Fibroblast of skin of back (primary cell): ENCODE measurements at regions not wholly inside any gene's neighbourhood (a gene's known extent, or its start where the extent isn't known, plus 50 kb on each side); places are given as distances from the start of the nearest gene placed in this dataset.
"Not testable (repeated sequence)": the region's sequence is repeated elsewhere in the genome, so short reads cannot be mapped to it uniquely, and the experiment has no call there.

Source experiments
- DNase-seq: peaks from one replicate; pipeline ENCODE4 v3.0.0-alpha.2; 2013

DNA sequence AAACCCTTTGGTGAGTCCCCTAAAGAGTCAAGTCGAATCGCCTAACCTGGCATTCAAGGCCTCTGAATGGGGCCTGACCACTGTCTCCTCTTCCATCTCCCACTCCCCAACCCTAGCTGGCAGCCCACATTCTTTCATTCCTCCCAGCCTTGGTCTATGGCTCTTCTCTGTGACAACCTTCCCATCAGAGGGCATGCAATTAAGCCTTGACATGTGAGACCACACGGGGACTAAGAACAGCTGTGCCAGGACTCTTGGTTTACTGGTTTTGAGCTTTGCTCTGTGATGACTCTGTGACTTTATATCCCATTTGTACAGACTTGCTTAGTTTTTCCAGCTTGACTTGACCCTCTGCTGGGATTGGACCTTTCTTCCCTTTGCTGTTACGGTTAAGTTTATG lies 116.6 kb downstream of the BUB3 start:
- DNase-seq, result no peak

DNA sequence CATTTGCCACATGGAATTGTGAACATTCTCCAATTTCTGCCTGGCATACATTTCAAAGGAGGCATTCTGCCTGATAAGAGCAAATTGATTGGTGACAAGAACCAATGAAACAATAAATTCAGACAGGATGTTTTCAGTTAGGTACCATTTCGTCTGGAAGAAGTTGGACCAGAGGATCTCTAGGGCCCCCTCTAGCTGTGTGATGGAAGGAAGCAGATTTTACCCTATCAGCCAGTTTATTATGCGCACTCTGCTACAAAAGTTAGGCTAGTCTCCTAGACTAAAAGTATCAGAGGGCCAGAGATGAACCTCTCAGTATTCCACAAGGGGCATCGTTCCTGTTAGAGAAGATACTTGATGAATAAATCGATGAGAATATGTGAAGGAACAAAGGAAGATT lies 118.0 kb downstream of the BUB3 start:
- no peak for DNase-seq

DNA sequence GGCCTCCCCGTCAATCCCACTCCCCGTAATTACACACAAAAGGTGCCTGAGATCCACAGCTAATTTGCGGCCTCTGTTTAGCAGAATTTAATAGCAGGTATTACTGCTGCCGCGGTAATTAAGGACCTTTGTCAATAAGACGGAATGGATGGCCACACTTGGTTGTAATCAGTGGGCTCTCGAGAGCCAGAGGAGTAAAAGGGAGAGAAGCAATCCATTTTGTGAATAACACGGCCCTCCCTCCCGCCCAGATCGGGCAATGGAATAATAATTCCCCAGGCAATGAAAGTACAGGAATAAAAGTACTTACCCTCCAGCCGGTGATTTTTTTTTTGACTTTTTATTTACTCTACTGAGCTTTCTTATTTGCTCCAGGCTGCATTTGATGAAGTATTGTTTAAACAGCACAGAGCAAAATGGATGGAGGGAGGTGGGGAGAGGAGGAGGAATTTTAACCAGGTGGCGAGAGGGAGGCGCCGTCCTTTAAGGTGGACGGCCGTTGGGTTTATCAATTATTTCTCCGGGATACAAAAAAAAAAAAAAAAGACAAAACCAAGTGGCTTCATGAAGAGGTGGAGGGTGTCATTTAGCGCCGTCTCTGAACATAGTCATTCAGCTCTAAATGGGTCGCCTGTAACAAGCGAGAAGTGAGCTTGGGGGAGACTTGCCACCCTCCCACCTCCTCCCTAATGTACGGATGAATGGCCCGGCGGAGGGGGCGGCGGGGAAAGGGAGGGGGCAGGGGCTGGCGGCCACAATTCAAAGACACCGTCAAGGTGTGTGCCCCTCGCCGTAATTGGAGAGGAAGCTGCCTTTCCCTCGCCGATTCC lies 120.3 kb downstream of the BUB3 start:
- DNase-seq, result no peak

DNA sequence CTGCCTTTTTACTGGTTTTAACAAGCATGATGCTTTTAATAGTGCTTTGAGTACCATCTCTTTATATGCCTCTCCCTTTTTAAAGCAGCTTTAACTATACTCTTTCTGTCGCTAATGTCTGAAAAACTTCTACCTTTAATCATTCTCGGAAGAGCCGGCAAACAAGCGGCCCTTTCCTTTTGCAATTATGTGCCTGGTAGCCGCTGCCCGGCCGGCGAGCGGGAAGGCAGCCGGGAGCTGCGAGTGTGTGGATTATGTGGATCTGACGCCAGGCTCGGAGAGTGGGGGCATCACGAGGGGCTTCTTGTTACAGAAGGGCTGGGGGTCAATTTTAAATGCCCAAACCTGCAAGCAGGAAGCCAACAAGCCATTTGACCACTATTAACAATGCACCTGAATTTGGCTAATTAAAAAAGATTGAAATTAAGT lies 120.9 kb downstream of the BUB3 start:
- no peak for DNase-seq

DNA sequence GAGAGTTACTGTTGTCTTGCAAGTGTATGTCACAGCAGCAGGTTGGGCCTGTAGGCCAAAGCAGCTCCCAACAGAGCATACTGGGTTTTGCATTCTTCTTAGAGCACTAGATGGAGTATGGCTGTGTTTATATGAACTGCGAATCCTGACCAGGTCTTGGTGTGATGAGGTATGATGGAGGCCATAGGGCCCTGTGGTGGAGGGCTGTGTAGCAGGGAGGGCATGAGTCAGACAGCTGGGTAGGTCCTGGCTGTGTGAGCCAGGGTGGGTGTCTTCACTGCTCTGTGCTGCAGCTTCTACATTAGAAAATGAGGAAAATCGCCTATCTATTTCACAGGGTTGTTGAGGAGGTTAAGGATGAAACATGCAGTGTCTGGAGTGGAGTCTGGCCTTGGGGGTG lies 124.2 kb downstream of the BUB3 start:
- DNase-seq, result no peak

DNA sequence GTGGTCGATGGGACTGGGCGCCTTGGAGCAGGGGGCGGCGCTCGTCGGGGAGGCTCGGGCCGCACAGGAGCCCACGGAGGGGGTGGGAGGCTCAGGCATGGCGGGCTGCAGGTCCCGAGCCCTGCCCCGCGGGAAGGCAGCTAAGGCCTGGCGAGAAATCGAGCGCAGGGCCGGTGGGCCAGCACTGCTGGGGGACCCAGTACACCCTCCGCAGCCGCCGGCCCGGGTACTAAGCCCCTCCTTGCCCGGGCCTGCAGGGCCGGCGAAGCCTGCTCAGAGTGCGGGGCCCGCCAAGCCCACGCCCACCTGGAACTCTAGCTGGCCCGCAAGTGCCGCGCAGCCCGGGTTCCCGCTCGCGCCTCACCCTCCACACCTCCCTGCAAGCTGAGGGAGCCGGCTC lies 129.2 kb downstream of the BUB3 start:
- not testable (repeated sequence) for DNase-seq

DNA sequence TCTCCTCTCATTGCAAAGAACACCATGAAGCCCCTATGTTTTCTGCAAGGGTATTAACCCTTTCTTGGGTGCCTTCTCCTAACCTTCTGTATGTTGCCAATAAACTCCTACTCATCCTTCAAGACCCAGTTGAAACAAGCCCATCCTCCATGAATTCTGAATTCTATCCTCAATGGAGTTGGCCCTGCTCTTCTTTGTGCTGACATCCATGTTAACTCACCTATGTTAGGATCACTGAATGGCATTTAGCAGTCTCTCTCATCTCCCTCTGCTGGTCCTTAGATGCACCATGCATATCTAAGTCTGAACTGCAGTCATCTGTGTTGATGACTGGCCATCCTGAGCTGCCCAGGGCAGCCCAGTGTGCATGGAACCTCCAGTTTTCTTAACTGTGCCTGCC lies 129.8 kb downstream of the BUB3 start:
- DNase-seq, result no peak

DNA sequence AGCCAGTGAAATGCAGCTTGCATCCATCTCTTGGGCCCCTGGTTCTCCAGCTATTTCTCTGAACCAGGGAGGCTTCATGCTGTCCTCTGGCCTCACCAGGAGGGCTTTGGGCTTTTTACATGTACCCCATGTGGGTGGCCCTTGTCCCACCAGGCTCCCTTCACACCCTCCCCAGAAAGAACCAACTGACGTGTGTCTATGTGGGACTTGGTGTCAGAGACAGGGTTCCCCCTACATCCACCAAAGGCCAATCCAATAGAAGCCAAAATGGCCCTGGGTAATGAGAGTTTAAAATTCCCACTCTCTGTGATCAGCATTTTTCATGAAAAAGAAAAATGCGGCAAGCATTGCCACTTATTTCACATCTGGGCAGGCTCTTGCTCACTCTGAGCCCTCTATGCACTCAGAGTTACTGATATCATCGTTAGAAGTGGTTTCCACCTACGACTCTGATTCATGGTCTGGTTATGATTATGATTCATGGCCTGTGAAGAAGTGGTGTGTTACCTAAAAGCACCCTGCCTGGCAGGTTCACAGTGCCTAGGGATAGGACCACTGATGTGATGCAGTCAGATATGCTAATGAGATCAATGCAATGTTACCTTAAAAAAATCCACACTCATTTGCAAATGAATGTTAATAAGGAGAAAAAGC lies 133.5 kb downstream of the BUB3 start:
- DNase-seq, result no peak

DNA sequence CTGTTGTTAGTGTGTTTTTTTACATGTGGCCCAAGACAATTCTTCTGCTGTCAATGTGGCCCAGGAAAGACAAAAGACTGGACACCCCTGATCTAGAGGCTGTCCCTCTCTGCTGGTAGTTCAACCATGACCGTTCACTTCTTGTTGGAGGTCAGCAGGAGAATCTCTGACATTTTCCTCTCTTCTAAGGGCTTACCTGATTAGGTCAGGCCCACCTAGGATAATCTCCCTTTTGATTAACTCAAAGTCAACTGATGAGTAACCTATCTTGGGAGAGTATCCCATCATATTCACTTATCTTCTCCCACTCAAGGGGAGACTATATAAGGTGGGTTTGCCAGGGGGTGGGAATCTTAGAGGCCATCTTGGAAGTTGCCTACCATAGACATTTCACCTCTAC lies 135.2 kb downstream of the BUB3 start:
- no peak for DNase-seq

DNA sequence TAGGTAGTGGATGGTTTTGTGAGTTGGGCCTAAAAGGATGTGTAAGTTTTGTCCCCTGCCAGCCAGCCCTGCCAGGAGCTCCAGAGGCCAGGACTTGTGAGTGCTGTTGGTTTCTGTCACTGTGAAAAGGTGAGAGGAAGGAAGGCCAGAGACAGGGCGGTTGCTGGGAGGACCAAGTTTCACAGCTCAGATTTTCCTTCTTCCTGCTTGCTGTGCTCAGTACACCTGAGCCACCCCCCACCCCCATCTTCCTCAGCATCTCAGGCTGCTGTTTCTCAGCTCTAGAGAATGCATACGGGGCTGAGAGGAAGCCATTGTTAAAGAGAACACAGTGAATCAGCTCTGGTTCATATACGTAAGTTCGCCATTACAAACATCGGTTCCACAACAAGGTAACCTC lies 139.9 kb downstream of the BUB3 start:
- DNase-seq, result no peak

DNA sequence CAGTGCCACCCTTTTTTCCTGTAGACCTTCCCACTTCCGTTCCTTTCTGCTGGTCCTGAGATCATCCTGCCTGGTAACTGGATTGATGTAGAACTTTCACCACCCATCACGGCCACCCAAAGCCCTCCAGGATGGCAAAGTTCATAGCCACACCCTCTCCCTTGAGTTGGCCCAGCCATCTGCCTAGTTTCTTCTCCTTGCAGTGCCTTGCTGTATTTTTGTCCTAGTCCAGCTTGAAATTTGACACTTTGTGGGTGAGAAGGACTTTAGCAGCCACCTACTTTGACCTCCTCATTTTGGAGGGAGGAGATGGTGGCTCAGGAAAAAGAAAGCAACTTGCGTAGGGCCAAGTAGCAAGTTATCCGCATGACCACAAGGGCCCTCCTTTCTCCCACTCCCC lies 140.7 kb downstream of the BUB3 start:
- no peak for DNase-seq

DNA sequence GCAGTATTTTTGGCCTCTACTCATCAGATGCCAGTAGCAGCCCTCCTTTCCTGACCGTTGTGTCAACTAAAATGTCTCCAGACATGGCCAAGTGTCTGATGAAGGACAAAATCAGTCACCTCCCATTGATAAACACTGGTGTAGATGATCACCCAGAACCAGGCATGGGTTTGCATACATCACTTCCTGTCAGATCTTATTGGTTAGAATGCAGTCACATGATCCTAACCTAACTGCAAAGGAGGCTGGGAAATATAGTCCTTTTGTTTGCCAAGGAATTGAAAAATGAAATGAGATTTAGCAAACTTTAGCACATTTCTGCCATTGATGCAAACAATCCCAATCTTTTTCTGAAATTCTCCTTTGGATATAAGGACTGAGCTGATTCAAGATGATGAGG lies 141.4 kb downstream of the BUB3 start:
- no peak for DNase-seq

DNA sequence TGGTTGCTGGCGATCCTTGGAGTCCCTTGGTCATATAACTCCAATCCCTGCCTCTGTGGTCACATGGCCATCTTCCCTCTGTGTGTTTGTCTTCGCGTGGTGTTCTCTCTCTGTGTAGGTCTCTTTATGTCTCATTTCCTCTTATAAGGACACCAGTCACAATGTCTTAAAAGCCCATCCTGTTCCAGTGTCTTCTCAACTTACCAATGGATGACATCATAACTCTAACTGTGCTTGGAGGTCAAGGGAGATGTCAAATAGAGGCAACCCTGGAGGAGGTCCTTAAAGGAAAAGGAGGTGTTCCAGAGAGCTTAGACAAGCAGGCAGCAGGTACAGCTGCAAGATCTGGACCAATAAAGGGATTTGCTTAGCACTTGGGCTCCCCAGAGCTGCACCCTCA lies 143.0 kb downstream of the BUB3 start:
- no peak for DNase-seq

DNA sequence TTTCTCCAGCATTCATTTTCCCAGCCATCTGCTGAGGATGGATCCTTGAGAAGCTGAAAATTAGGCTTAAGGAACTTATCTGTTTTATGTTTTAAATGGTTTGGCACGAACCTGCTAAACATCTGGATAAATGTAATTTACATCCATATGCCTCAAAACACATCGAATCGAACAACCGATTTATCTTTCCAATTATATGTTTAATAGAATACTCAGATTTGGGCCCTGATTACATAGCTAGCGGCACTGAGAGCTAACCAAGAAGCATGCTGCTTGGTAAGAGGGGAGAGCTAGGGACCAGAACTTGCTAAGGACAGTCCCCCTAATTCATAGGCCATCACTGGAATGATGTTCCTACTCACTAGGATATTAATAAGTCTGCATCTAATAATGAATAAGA lies 144.4 kb downstream of the BUB3 start:
- DNase-seq, result no peak

DNA sequence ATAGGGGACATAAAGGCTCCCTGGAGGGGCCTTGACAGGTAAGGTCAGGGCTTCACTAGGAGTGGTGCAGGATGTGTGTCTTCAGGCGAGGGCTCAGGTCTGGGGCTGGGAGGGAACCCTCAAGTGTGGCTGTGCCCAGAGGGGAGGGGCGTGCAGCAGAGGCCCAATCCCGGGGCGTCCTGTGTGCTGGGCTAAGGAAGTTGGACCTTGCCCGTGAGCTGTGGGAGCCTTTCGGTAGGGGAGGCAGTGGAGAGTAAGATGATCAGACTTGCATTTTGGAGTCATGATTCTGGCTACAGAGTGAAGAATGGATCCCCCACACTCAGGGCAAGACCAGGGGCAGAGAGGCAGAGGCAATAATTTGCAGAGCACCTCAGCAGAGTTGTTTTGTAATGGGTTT lies 145.4 kb downstream of the BUB3 start:
- DNase-seq, result no peak

DNA sequence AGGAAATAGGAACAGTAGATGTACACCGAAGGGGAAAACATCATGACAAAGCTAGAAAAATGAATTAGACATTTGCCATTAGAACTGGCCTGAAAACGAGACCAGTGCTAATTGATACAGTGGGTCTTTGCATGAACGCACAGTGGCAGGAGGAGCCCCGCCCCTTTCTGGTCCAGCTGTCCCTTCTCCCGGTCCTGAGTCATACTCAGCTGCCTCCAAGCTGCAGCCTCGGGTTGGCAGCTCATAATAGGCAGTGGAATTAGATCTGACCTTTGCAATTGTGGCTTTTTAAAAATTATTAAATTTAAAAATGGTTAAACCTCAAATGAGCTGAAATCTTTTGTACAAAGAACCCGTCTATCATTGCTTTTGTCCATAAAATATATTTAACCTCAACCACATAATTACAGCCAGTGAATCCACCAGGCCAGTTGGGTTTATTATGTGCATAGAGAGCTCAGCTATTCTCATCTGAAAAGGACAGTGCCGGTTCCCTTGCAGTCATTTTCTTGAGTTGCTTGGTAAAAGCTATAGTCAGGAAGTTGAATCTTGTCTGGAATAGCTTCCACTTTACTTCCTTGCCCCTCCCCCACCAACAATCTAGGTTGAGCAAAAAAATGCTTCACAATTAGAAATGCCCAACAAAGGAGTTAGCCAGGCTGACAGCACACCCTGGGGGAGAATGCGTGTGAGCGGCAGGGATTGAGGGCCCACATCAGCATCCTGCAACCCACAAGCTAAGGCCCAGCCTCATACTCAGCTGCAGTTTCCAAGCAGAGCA lies 147.1 kb downstream of the BUB3 start:
- DNase-seq, result peak; percentile 8

DNA sequence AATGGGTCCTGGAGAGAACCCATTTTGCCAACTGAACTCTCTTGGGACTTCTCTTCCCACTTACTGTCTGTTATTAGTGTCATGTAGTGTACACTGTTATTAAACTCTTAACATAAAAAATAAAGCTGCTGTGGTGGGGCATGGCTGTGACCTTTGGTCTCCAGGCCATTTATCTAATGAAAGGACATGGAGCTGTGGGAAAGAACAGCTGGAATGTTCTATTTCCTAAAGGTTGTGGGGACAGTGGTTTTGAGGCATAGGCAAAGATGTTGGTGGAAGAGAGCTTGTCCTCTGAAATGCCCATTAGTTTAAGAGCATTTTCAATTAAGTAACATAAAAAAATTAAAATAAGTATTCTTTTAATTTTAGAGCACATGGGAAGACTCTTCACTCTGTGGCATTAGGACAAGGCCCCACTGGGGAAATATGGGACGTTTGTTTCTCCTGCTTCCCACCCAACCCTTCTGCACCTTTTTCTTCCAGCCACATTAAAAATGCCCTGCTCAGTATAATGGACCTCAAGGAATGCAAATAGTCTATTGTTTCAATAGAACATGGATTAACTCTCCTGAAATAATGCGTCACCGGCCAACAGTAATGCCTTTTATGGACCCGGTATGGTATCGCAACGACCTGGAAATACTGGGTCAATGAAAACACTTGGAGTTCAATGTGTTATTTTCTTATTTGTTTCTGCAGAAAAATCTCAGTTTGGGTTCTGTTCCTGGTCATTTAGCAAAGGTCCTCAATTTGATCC lies 149.6 kb downstream of the BUB3 start:
- DNase-seq, result no peak

DNA sequence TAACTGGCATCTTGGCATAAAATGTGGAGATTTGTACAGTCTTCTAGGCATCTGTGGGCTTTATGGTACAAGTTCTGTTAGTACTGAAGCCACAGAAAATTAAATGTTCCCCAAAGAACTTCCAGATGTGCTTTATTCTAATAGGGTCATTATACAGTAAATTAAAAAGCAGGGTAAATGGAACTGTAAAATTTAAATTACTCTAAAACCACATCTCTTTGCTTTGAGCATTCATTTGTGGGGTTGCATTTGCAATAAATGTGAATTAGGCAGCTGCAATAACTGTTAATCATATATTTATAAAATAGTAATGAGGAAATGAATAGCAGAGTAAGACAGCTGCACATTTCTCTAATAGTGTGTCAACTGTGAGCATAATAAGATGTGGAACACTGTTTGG lies 151.5 kb downstream of the BUB3 start:
- DNase-seq, result no peak

DNA sequence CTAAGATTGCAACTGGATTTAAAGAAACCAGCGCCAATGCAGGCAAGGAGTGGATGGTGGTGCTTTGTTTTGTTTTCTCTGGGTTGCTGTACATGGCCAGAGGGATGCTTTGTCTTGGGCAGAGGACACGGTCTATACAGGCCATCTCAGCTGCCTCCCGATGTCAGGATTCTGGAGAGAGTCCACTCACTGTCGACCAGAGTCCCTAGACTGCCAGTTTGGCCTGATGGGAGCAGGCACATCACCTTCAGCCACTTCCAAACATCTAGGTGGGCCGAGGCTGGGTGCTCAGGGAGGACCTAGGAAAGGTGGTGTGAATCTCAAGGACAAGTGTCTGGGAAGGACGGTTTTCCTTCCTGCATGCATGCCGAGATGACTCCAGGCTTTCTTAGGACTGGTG lies 152.1 kb downstream of the BUB3 start:
- no peak for DNase-seq

DNA sequence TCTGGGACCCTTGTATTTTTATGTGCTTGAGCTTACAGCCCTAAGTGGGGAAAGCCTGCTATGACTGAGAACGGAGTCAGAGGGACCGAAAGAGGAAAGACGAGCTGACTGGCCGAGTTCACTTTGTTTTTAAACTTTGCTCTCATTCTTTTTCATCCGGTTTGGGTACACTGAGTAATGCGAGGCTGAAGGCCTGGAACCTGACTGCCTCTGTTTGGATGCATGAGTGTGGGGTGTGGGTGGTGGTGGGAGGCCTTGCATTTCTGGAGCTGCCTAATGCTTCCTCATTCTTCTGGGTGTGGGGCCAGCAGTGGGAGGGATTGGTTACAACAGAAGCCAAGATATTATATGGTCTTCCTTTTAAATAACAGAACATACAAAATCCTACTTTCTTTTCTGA lies 155.5 kb downstream of the BUB3 start:
- peak; percentile 19 for DNase-seq

DNA sequence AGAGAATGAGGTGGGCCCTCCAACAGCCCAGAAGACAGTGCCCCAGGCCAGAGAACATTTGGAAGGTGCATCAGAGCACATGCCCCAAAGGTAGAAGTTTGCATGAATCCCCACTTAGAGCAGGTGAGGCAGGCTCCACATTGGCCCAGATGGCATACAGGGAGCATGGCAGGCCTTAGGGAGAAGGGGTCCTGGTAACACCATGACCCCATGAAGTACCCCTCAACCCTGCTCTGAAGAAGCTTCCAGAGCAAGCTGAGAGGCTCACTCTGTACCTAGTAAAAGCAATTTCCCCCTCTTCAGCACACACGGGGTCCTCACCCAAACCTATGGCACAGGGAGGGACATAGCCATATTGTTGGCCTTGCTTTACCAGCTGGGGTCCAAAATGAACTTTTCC lies 162.6 kb downstream of the BUB3 start:
- no peak for DNase-seq

DNA sequence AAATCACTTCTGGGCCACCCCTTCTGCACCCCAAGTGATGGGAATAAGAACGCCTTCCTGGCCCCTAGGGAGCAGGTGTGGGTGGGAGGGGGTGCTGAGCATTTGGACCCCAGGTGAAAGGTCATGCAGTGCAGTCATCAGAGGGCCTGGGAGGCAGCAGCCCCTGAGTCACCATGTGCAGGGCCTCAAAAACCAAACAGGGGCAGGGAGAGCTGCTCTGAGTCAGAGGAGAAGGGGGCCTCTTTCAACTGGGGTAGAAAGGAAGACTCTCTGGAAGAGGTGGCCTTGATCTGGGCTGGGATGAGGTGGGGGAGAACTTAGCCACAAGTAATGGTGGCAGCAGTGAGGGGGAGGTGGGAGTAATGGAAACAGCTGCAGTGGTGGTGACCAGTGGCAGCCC lies 164.3 kb downstream of the BUB3 start:
- no peak for DNase-seq

DNA sequence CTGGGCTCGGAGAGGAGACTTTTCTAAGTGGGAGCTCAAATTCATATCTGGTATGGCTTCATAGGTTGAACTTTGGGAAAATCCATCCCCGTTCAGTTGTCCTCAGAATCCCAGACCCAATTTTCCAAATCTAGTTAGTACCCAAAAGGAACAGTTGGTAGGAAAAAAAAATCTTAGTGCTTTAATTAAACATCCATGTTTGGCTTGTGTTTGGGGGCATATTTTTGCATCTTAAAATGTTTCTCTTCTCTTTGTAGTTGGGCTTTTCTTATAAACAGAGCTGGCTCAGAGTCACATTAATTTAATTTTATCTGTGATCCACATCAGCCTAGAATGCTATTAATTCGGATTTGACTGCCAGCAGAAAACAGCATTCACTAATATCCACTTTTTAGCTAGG lies 165.9 kb downstream of the BUB3 start:
- DNase-seq, result no peak
